Motor neuron (in vitro differentiated cells): ENCODE measurements at regions not wholly inside any gene's neighbourhood (a gene's known extent, or its start where the extent isn't known, plus 50 kb on each side); places are given as distances from the start of the nearest gene placed in this dataset.

Source experiments
- ATAC-seq, 8 experiments: fragments of 200-7000 bp; cut with Tn5 transposase; replicated peaks in 6 of 8; 2 replicates each; pipeline ENCODE4 v1.8.0; 2021; ENCODE audit warnings: mild to moderate bottlenecking in 8 of 8, moderate library complexity in 8 of 8
- H3K27ac ChIP-seq, 2 donors: fragments of 250-450 bp; sonication (Bioruptor Pico); 2 replicates each; pipeline ENCODE4 v1.9.0; 2021; ENCODE audit warnings: antibody characterized with exemption in 2 of 2, mild to moderate bottlenecking in 2 of 2, moderate library complexity in 1 of 2
- H3K4me1 ChIP-seq, 2 donors: fragments of 250-450 bp; sonication (Bioruptor Pico); replicated peaks in 1 of 2; 2 replicates each; pipeline ENCODE4 v1.6.1; 2021; ENCODE audit warnings: antibody characterized with exemption in 2 of 2, mild to moderate bottlenecking in 2 of 2, moderate library complexity in 1 of 2
- H3K4me3 ChIP-seq, 5 donors: fragments of 250-450 bp; sonication (Bioruptor Pico); 2 replicates each; pipeline ENCODE4 v1.9.0; 2021; ENCODE audit warnings: antibody characterized with exemption in 5 of 5, mild to moderate bottlenecking in 5 of 5, moderate library complexity in 4 of 5
- WGBS, 10 experiments: fragments of 450-650 bp; shearing (Covaris generic); methylation state at CpG; one replicate each; pipeline ENCODE4 v1.0.0; 2022; 5-methylcytosine and 5-hydroxymethylcytosine counted together
- in situ Hi-C, 9 experiments: fragments of 400-800 bp; cut with MboI; loops; one replicate each; pipeline ENCODE4 v1.15.0; 2021; ENCODE audit warnings: low sequenced_read_pairs in 9 of 9, low pct_unique_long_range_greater_than_20kb in 2 of 9; ENCODE audit not compliant: unreplicated experiment in 9 of 9

DNA sequence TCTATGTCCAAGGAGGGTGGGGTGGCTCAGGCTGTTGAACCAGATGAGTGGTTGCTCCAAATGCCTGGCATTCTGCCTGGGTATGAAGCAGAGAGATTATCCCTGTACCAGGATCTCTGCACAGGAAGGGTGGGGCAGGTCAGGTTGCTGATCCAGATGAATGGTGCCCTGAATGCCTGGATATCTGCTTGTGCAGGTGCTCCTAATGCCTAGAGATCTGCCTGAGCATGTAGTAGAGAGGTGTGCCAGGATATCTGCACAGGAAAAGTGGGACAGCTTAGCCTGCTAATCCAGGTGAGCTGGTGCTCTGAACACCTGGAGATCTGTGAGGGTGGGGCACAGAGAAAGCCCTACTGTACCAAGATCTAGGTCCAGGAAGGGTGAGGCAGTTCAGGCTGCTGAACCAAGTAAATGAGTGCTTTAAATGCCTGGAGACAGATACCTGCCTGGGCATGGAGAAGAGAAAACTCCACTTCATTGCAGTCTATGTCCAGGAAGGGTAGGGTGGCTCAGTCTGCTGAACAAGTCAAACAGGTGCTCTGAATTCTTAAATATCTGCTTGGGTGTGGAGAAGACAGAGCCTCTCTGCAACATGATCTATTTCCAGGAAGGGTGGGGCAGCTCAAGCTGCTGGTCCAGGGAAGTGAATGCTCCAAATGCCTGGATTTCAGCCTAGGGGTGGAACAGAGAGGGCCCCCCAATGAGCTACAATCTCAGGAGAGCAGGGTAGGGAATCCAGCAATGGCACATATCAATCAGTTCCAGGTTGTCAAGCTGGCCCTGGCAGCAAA lies 189.4 kb upstream of the DMRTA1 start:
- Histone ChIP-seq H3K27ac (no peak overlapping the region), H3K4me3 (no peak overlapping the region), H3K4me1 (no peaks in the 10 kb centered on the region)
- in situ Hi-C loops = no loop called here
- peak in 2 of 8 experiments; percentile 74 to 83 for ATAC-seq

DNA sequence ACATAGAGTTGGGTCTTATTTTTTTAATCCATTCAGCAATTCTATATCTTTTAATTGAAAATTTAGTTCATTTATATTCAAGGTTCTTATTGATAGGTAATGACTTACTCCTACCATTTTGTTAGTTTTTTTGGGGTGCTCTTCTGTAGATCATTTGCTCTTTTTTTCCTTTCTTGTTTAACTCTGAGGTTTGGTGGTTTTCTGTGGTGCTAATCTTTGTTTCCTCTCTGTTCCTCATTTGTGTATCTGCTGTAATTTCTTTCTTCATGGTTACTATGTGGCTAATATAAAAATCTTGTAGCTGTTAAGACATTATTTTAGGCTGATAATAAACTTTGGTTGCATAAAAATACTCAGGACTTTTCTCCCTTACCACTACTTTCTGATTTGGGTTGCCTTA lies 181.6 kb upstream of the DMRTA1 start:
- Histone ChIP-seq H3K27ac (no peak overlapping the region), H3K4me1 (no peaks in the 10 kb centered on the region), H3K4me3 (no peak overlapping the region)
- no peak for ATAC-seq
- in situ Hi-C loops = no loop called here

DNA sequence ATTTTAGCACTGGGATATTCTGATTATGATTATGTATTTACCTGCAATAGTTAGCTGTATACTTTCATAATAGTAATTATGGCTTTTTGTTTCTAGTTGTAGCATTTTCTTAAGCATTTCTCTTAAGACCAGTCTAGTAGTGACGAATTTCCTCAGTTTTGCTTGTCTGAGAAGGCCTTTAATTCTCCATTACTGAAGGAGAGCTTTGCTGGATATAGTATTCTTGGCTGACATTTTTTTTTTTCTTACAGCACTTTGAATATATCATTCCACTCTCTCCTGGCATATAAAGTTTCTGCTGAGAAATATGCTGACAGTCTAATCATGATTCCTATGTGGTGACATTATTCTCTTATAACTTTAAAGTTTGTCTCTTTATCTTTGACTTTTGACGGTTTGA lies 181.1 kb upstream of the DMRTA1 start:
- in situ Hi-C loops = no loop called here
- 25 to 100% (median 56%) methylated on average over 1 to 2 of the region's 2 CpGs for WGBS, 10 experiments
- no peak overlapping the region for H3K4me3 ChIP-seq
- H3K27ac ChIP-seq = no peak overlapping the region
- ATAC-seq = no peak
- H3K4me1 ChIP-seq = no peaks in the 10 kb centered on the region

DNA sequence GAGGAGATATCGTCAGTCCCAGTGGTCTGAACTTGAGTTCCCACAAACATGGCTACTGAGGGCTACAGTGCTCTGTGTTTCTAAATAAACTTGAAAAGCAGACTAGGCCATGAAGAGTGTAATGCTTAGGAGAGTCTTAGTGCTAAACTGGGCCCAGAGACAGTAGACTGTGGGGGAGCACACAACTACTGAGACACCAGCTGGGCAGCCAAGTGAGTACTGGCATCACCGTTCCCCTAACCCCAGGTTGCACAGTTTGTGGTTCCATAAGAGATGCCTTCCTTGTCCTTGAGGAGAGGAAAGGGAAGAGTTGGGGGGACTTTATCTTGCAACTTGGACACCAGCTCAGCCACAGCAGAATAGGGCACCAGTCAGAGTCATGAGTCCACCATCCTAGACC lies 172.1 kb upstream of the DMRTA1 start:
- Histone ChIP-seq H3K27ac (no peak overlapping the region), H3K4me1 (no peaks in the 10 kb centered on the region), H3K4me3 (no peak overlapping the region)
- ATAC-seq = no peak
- in situ Hi-C loops = no loop called here
- WGBS, 10 experiments = 86 to 100% (median 90%) methylated on average over 1 to 2 of the region's 2 CpGs; no CpG with 5 or more reads in 6 of the 10 experiments

- peak in 1 of 8 experiments; percentile 18 for ATAC-seq
- Histone ChIP-seq H3K4me1 (no peaks in the 10 kb centered on the region), H3K27ac (no peak overlapping the region), H3K4me3 (no peak overlapping the region)
- in situ Hi-C loops = no loop called here
Measured at GRCh38 chr9:22278426-22278825, 168.2 kb upstream of the DMRTA1 start.

DNA sequence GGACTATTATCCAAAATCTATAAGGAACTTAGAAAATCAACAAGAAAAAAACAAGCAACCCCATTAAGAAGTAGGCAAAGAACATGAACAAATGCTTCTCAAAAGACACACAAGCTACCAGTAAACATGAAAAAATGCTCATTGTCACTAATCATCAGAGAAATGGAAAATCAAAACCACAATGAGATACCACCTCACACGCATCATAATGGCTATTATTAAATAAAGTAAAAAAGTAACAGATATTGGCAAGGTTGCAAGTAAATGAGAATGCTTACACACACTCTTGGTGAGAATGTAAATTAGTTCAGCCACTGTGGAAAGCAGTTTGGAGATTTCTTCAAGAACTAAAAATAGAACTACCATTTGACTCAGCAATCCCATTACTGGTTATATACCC lies 167.0 kb upstream of the DMRTA1 start:
- Histone ChIP-seq H3K4me3 (no peak overlapping the region), H3K27ac (no peak overlapping the region), H3K4me1 (no peaks in the 10 kb centered on the region)
- in situ Hi-C loops = no loop called here
- WGBS, 10 experiments = 17 to 100% (median 67%) methylated on average over 1 of the region's 1 CpG; no CpG with 5 or more reads in 1 of the 10 experiments
- no peak for ATAC-seq

DNA sequence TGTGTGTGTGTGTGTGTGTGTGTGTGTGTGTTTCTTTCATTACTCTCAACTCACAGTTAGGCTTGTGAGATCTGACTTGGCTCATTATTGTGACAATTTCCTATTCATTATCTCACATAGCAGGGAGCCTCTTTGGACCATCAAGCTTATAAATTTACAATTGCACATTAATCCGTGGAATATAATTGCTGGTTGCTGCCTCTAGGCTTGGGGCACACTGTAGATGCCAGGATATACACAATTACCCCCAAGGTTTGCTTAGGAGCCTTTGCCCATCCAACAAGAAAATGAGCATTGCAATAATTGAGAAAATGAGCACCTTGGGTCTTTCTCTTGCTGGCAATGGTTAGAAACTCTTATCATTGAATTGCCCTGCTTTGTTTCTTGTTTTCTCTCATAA lies 161.6 kb upstream of the DMRTA1 start:
- H3K27ac ChIP-seq = no peak overlapping the region
- H3K4me1 ChIP-seq = no peaks in the 10 kb centered on the region
- no peak for ATAC-seq
- in situ Hi-C loops = no loop called here
- WGBS, 10 experiments = 0 to 71% (median 57%) methylated on average over 1 of the region's 1 CpG; no CpG with 5 or more reads in 7 of the 10 experiments
- no peak overlapping the region for H3K4me3 ChIP-seq

GRCh38 chr9:22286661-22287060 lies 160.0 kb upstream of the DMRTA1 start:
- in situ Hi-C loops = no loop called here
- no peaks in the 10 kb centered on the region for H3K4me1 ChIP-seq
- H3K4me3 ChIP-seq = no peak overlapping the region
- 13 to 100% (median 100%) methylated on average over 1 of the region's 1 CpG; no CpG with 5 or more reads in 3 of the 10 experiments for WGBS, 10 experiments
- no peak overlapping the region for H3K27ac ChIP-seq
- no peak for ATAC-seq

DNA sequence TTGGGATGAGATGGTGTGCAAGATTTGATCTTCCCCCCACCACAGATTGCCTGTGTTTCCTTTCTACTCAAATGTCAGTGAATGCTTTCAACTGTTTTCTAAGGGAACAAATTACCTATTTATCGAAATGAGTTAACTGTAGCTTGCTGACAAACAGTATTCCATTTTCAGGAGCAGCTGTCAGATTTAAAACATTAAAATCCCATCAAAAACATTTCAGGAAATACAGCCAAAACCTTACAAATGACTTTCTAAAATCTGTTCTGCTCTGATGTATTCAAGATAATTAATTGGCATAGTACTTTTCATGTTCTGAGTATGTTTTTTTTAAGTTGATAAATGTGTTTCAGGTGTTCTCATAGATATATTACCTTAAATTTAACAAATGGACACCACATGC lies 158.0 kb upstream of the DMRTA1 start:
- H3K4me3 ChIP-seq = no peak overlapping the region
- WGBS, 10 experiments = 0 to 100% (median 60%) methylated on average over 1 of the region's 1 CpG; no CpG with 5 or more reads in 5 of the 10 experiments
- no peaks in the 10 kb centered on the region for H3K4me1 ChIP-seq
- no peak overlapping the region for H3K27ac ChIP-seq
- in situ Hi-C loops = no loop called here
- no peak for ATAC-seq

DNA sequence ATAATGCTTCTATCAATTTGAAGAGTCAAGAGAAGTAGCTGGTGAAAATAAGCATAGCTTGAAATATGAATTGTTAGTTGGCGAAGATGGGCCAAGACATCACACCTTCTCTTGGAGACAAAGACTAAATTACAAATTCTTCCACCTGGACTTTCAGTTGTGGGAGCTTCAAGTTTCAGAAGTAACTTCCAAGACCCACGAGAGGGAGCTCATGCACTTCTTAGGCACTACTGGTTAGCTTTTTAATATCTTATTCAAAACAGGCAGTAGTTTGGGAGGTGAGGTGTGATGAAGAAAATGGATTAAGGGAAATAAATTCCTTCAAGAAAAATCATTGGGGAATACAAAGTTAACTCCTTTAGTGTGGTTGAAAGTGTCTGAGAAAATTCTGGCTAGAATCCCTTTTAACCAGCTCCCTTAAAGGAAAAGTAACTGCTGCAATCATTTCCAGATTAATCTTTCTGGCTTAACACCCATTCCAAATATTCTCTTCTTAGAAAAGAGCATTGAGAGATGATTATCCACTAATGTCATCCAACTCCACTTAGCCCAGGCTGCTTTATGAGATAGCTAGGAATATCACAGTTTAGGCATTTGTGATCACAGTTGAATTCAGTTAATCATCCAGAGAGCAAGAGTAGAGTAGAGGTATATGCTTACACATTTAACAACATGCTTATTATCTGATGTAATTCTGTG lies 139.5 kb upstream of the DMRTA1 start:
- no peaks in the 10 kb centered on the region for H3K4me1 ChIP-seq
- no peak overlapping the region for H3K27ac ChIP-seq
- in situ Hi-C loops = loop anchor here in 3 of 9 experiments (10.0 to 25.0 kb wide), 3 partner anchors 130 to 155 kb away; partner anchors contain the start of gene DMRTA1 (in 1 of the 3)
- WGBS, 10 experiments = 0 to 36% (median 14%) methylated on average over 1 to 2 of the region's 2 CpGs; no CpG with 5 or more reads in 2 of the 10 experiments
- H3K4me3 ChIP-seq = no peak overlapping the region
- peak in 5 of 8 experiments; percentile 23 to 79 (median 60) for ATAC-seq

GRCh38 chr9:22308177-22308576 lies 138.4 kb upstream of the DMRTA1 start:
- Histone ChIP-seq H3K4me3 (no peak overlapping the region), H3K4me1 (no peaks in the 10 kb centered on the region), H3K27ac (no peak overlapping the region)
- no peak for ATAC-seq
- in situ Hi-C loops = loop anchor here in 3 of 9 experiments (10.0 to 25.0 kb wide), 3 partner anchors 129 to 154 kb away; partner anchors contain the start of gene DMRTA1 (in 1 of the 3)

GRCh38 chr9:22316645-22317044 lies 130.0 kb upstream of the DMRTA1 start:
- in situ Hi-C loops = loop anchor here in 3 of 9 experiments (10.0 to 25.0 kb wide), 3 partner anchors 121 to 146 kb away; partner anchors contain the start of gene DMRTA1 (in 2 of the 3)
- no peak overlapping the region for H3K27ac ChIP-seq
- no peak for ATAC-seq
- no peaks in the 10 kb centered on the region for H3K4me1 ChIP-seq
- 20 to 57% methylated on average over 1 of the region's 1 CpG; no CpG with 5 or more reads in 8 of the 10 experiments for WGBS, 10 experiments
- H3K4me3 ChIP-seq = no peak overlapping the region

DNA sequence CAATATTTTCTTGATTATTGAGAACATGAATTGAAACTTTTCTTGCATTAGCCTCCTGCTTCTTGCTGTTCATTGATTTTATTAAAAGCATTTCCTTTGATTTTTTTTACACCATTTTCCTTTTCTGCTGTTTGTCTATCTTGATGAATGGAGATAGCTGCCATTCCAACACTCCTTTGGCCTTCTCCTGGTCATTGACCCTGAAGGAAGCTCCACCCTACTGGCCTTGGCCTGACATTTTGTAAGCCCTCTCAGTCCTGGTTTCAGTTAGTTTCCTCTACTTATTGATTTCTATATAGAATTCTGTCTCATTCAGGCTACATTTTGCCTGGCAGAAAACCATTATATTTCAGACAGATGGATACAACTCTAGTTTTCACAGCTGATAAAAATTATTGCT lies 115.1 kb upstream of the DMRTA1 start:
- no peak overlapping the region for H3K4me3 ChIP-seq
- H3K27ac ChIP-seq = peak overlapping the region in 1 of 2 donors; percentile 55
- in situ Hi-C loops = no loop called here
- H3K4me1 ChIP-seq = peaks cover 3 to 7% of the 10 kb centered on the region in 2 donors
- ATAC-seq = no peak
